B cell (primary cell): ENCODE measurements at regions not wholly inside any gene's neighbourhood (a gene's known extent, or its start where the extent isn't known, plus 50 kb on each side); places are given as distances from the start of the nearest gene placed in this dataset.

ENCODE experiments used
- CTCF ChIP-seq: fragments of 200-600 bp; IDR thresholded peaks from one replicate; pipeline ENCODE4 v1.8.0; 2022; ENCODE audit warnings: antibody characterized with exemption, mild to moderate bottlenecking
- EZH2 ChIP-seq: IDR thresholded peaks from 2 replicates; pipeline ENCODE4 v1.6.1; 2012; ENCODE audit warnings: borderline replicate concordance, low read depth, mild to moderate bottlenecking, moderate library complexity, low read length; ENCODE audit not compliant: insufficient read depth, poor library complexity, severe bottlenecking

- TF ChIP-seq CTCF (no peak), EZH2 (no peak)
These were observed 76.6 kb upstream of the XPA start for GRCh38 chr9:97773723-97774122.
